K562 (cell line): ENCODE measurements at regions not wholly inside any gene's neighbourhood (a gene's known extent, or its start where the extent isn't known, plus 50 kb on each side); places are given as distances from the start of the nearest gene placed in this dataset.

ENCODE experiments used
- ATAC-seq: fragments of 200-7000 bp; cut with Tn5 transposase; 3 replicates; pipeline ENCODE4 v1.9.1; 2020; ENCODE audit warnings: moderate library complexity
- BruUV-seq: library from RNA; stranded (reverse); fragments of 400-500 nt; replicated peaks from 2 replicates; lab custom pipeline; 2021; lab: Mats Ljungman, UMichigan
- CTCF ChIA-PET: fragments of 300-600 bp; formaldehyde crosslinking; extraction: SDS; loops from one replicate; lab custom pipeline; 2021; ENCODE audit warnings: low intra/inter-chr PET ratio; lab: Yijun Ruan, JAX
- POLR2A ChIA-PET: fragments of 300-600, 350-650 bp; sonication (Branson Sonifier 250); formaldehyde crosslinking; extraction: SDS; loops from one replicate; lab custom pipeline; 2021; ENCODE audit warnings: antibody characterized with exemption, inconsistent platforms; lab: Yijun Ruan, JAX
- DNase-seq, 4 experiments: peaks; one replicate each; pipeline versions ENCODE4 v3.0.0 to v3.0.0-alpha.2; 2011 to 2018; ENCODE audit warnings: low spot score in 3 of 4, mixed read lengths in 3 of 4; ENCODE audit errors: extremely low read depth in 1 of 4
- FAIRE-seq: peaks from 2 replicates; lab custom pipeline; 2011; peaks lifted over from hg19 to GRCh38; lab: Jason Lieb, UNC
- H2AFZ ChIP-seq: 2 replicates; pipeline ENCODE4 v1.6.0; 2011; ENCODE audit warnings: low read depth, low read length, control low read depth, inconsistent platforms
- H3K27ac ChIP-seq: fragments of 200-600 bp; 3 replicates; pipeline ENCODE4 v1.8.0; 2011; ENCODE audit warnings: low read depth, mild to moderate bottlenecking, control low read depth, inconsistent platforms, low read length, moderate library complexity, mixed read lengths; ENCODE audit errors: extremely low read depth
- H3K27me3 ChIP-seq, 2 experiments: fragments of 300-600 bp in 1 of 2; 2 replicates in 1 of 2; 3 replicates in 1 of 2; pipeline versions ENCODE4 v1.6.0 to v1.8.0; 2011; ENCODE audit warnings: inconsistent platforms in 2 of 2, low read length in 2 of 2, mild to moderate bottlenecking in 1 of 2, mixed read lengths in 1 of 2, moderate library complexity in 1 of 2; ENCODE audit not compliant: control insufficient read depth in 2 of 2, insufficient read depth in 2 of 2
- H3K36me3 ChIP-seq: fragments of 300-600 bp; 3 replicates; pipeline ENCODE4 v1.8.0; 2011; ENCODE audit warnings: mild to moderate bottlenecking, low read length, inconsistent platforms; ENCODE audit not compliant: control insufficient read depth, insufficient read depth
- H3K4me1 ChIP-seq, 2 experiments: fragments of 200-600 bp in 1 of 2; replicated peaks in 1 of 2; 2 replicates in 1 of 2; 3 replicates in 1 of 2; pipeline versions ENCODE4 v1.5.1 to v1.8.0; 2011; ENCODE audit warnings: inconsistent platforms in 2 of 2, low read length in 2 of 2, mild to moderate bottlenecking in 1 of 2, mixed read lengths in 1 of 2, moderate library complexity in 1 of 2; ENCODE audit not compliant: control insufficient read depth in 2 of 2, insufficient read depth in 2 of 2
- H3K4me2 ChIP-seq: 2 replicates; pipeline ENCODE4 v1.6.1; 2011; ENCODE audit warnings: low read length, control low read depth, inconsistent platforms, mixed read lengths; ENCODE audit not compliant: insufficient read depth
- H3K4me3 ChIP-seq: fragments of 200-600 bp; sonication (generic), shearing (Covaris generic); 2 replicates; pipeline ENCODE4 v1.5.1; 2016; ENCODE audit warnings: control low read depth, inconsistent platforms
- H3K79me2 ChIP-seq: fragments of 200-600 bp; 3 replicates; pipeline ENCODE4 v1.8.0; 2011; ENCODE audit warnings: low read length, inconsistent platforms; ENCODE audit not compliant: control insufficient read depth, insufficient read depth
- H3K9ac ChIP-seq, 2 experiments: 2 replicates each; pipeline versions ENCODE4 v1.6.0 to v1.6.1; 2011; ENCODE audit warnings: low read depth in 2 of 2, low read length in 2 of 2, control low read depth in 1 of 2, inconsistent platforms in 1 of 2, mild to moderate bottlenecking in 1 of 2, mixed read lengths in 1 of 2; ENCODE audit not compliant: insufficient read depth in 1 of 2
- H3K9me1 ChIP-seq: one replicate; pipeline ENCODE4 v1.6.0; 2011; ENCODE audit warnings: inconsistent platforms, mild to moderate bottlenecking, low read length, moderate library complexity; ENCODE audit not compliant: control insufficient read depth, insufficient read depth
- H3K9me3 ChIP-seq: replicated peaks from 2 replicates; pipeline ENCODE4 v1.5.1; 2011; ENCODE audit warnings: low read depth, low read length, inconsistent platforms; ENCODE audit not compliant: control insufficient read depth, insufficient read depth
- H4K20me1 ChIP-seq: replicated peaks from 2 replicates; pipeline ENCODE4 v1.6.1; 2011; ENCODE audit warnings: low read length, inconsistent platforms, mixed read lengths; ENCODE audit not compliant: control insufficient read depth, insufficient read depth
- DPF2 ChIP-seq: fragments of 450-650 bp; IDR thresholded peaks from 2 replicates; pipeline ENCODE4 v1.6.1; 2016
- EP300 ChIP-seq: IDR thresholded peaks from 2 replicates; pipeline ENCODE4 v1.6.1; 2012; ENCODE audit warnings: low read length, improper control_type of control experiment
- GATAD2B ChIP-seq: fragments of 450-650 bp; IDR thresholded peaks from 2 replicates; pipeline ENCODE4 v1.6.1; 2017; ENCODE audit warnings: mild to moderate bottlenecking, borderline replicate concordance
- HDGF ChIP-seq: fragments of 450-650 bp; IDR thresholded peaks from 2 replicates; pipeline ENCODE4 v1.6.1; 2016
- HNRNPLL ChIP-seq: fragments of 200-400 bp; formaldehyde crosslinking; IDR thresholded peaks from 2 replicates; pipeline ENCODE4 v1.6.1; 2017; ENCODE audit warnings: low read length, low read depth, mild to moderate bottlenecking; ENCODE audit not compliant: poor library complexity, severe bottlenecking
- MAFK ChIP-seq: IDR thresholded peaks from 2 replicates; pipeline ENCODE4 v1.6.1; 2011; ENCODE audit warnings: low read length, improper control_type of control experiment
- MCM3 ChIP-seq: fragments of 450-650 bp; IDR thresholded peaks from 2 replicates; pipeline ENCODE4 v1.6.1; 2016
- NKRF ChIP-seq: fragments of 450-650 bp; IDR thresholded peaks from 2 replicates; pipeline ENCODE4 v1.6.1; 2016; ENCODE audit warnings: borderline replicate concordance
- PCBP2 ChIP-seq: fragments of 200-400 bp; formaldehyde crosslinking; IDR thresholded peaks from 2 replicates; pipeline ENCODE4 v1.6.1; 2018; ENCODE audit warnings: low read length, low read depth, mild to moderate bottlenecking, moderate library complexity; ENCODE audit not compliant: poor library complexity, severe bottlenecking
- SETDB1 ChIP-seq: IDR thresholded peaks from one replicate; pipeline ENCODE4 v1.6.1; 2012; ENCODE audit warnings: low read length, control low read depth, inconsistent platforms
- TAF9B ChIP-seq: fragments of 450-650 bp; IDR thresholded peaks from 2 replicates; pipeline ENCODE4 v1.6.1; 2018; ENCODE audit warnings: mild to moderate bottlenecking; ENCODE audit not compliant: partially characterized antibody
- XRCC5 ChIP-seq: fragments of 200-400 bp; formaldehyde crosslinking; IDR thresholded peaks from 2 replicates; pipeline ENCODE4 v1.6.1; 2017; ENCODE audit warnings: low read depth, mild to moderate bottlenecking, low read length
- ZFP1 ChIP-seq: fragments of 450-650 bp; formaldehyde crosslinking; IDR thresholded peaks from 2 replicates; pipeline ENCODE4 v1.4.0; 2020; ENCODE audit warnings: mild to moderate bottlenecking, mixed read lengths
- ZNF197 ChIP-seq: fragments of 200-800 bp; sonication (Bioruptor generic); IDR thresholded peaks from 2 replicates; pipeline ENCODE4 v1.6.1; 2016; ENCODE audit warnings: low read depth, missing genetic modification characterization, missing compliant biosample characterization
- ZNF668 ChIP-seq: fragments of 250-450 bp; sonication (Bioruptor Pico); IDR thresholded peaks from 2 replicates; pipeline ENCODE4 v1.8.0; 2022; ENCODE audit warnings: mild to moderate bottlenecking, inconsistent platforms
- ZNF699 ChIP-seq: fragments of 250-450 bp; sonication (Bioruptor Pico); IDR thresholded peaks from 2 replicates; pipeline ENCODE4 v1.8.0; 2021; ENCODE audit warnings: mild to moderate bottlenecking, moderate library complexity; ENCODE audit not compliant: insufficient replicate concordance
- WGBS: fragments of 100-300 bp; shearing (Covaris generic); methylation state at CpG from one replicate; pipeline ENCODE4 v1.1.6; 2016; ENCODE audit warnings: low coverage, mixed read lengths; ENCODE audit not compliant: insufficient coverage; ENCODE audit errors: missing lambda C conversion rate; 5-methylcytosine and 5-hydroxymethylcytosine counted together
- in situ Hi-C: fragments of 300-500 bp; cut with MboI; formaldehyde crosslinking; loops from 4 replicates; pipeline ENCODE4 v1.15.0; 2018; ENCODE audit warnings: inconsistent platforms, mixed read lengths
- intact Hi-C: fragments of 100-400 bp; cut with micrococcal nuclease; formaldehyde crosslinking; loops from 2 replicates; pipeline ENCODE4 v1.14.2; 2022

- Histone ChIP-seq H3K9me3 (no peaks in the 10 kb centered on the region), H4K20me1 (no peaks in the 10 kb centered on the region), H3K4me2 (no peak overlapping the region), H3K4me3 (no peak overlapping the region), H3K9me1 (no peaks in the 10 kb centered on the region), H2AFZ (no peak overlapping the region), H3K27me3 (no peaks in the 10 kb centered on the region), H3K9ac (no peak overlapping the region), H3K4me1 (no peaks in the 10 kb centered on the region), H3K27ac (no peak overlapping the region), H3K36me3 (no peaks in the 10 kb centered on the region), H3K79me2 (no peaks in the 10 kb centered on the region)
- TF ChIP-seq ZNF197 (CRISPR knock-in tag) = no peak
- TF ChIP-seq EP300 = no peak
- TF ChIP-seq SETDB1 = no peak
- no peak for TF ChIP-seq MAFK
- TF ChIP-seq XRCC5 = no peak
- no peak for TF ChIP-seq PCBP2
- no peak for TF ChIP-seq DPF2
- no peak for TF ChIP-seq ZNF699
- no peak for TF ChIP-seq MCM3
- CTCF ChIA-PET = no interaction called here
- ATAC-seq = no peak
- intact Hi-C loops (no loop called here), in situ Hi-C loops (no loop called here)
- no peak for DNase-seq
- BruUV-seq = no TSS peak
- POLR2A ChIA-PET = interaction anchor here (0.6 kb wide), 1 partner anchor 148 kb away, joined by 3 read pairs; no protein-coding TSS in a partner anchor
- FAIRE-seq = no peak
- 0% methylated on average over 1 of the region's 1 CpG for WGBS
These were observed 1002.4 kb downstream of the SLITRK1 start for GRCh38 chr13:82879921-82880320.

- ATAC-seq (no peak), FAIRE-seq (no peak), DNase-seq (no peak)
- intact Hi-C loops = no loop called here
- Histone ChIP-seq H3K36me3 (no peaks in the 10 kb centered on the region), H3K9ac (no peak overlapping the region), H3K4me2 (no peak overlapping the region), H3K4me3 (no peak overlapping the region), H3K4me1 (no peaks in the 10 kb centered on the region), H3K79me2 (no peaks in the 10 kb centered on the region), H3K9me3 (no peaks in the 10 kb centered on the region), H4K20me1 (no peaks in the 10 kb centered on the region), H3K27ac (no peak overlapping the region), H3K27me3 (no peaks in the 10 kb centered on the region), H3K9me1 (no peaks in the 10 kb centered on the region), H2AFZ (no peak overlapping the region)
- ChIA-PET POLR2A (no interaction called here), CTCF (no interaction called here)
- TF ChIP-seq NKRF (no peak), TAF9B (no peak), ZNF668 (CRISPR knock-in tag) (no peak), GATAD2B (no peak), HDGF (no peak), HNRNPLL (no peak), ZFP1 (CRISPR knock-in tag) (no peak)
- BruUV-seq = no TSS peak
- in situ Hi-C loops = no loop called here
These were observed 1003.7 kb downstream of the SLITRK1 start for GRCh38 chr13:82878536-82878935.
